MM.1S (cell line): ENCODE measurements at regions not wholly inside any gene's neighbourhood (a gene's known extent, or its start where the extent isn't known, plus 50 kb on each side); places are given as distances from the start of the nearest gene placed in this dataset.

ENCODE experiments used
- DNase-seq: peaks from one replicate; pipeline ENCODE4 v3.0.0-alpha.2; 2015
- H2AFZ ChIP-seq: fragments of 300-600 bp; sonication (generic); 2 replicates; pipeline ENCODE4 v1.6.0; 2016; ENCODE audit warnings: antibody characterized with exemption, low read length
- H3F3A ChIP-seq: fragments of 300-600 bp; sonication (generic); 2 replicates; pipeline ENCODE4 v1.6.1; 2016; ENCODE audit warnings: mild to moderate bottlenecking, antibody characterized with exemption, low read length, moderate library complexity, mixed read lengths; ENCODE audit not compliant: insufficient read depth
- H3K27ac ChIP-seq: fragments of 300-600 bp; sonication (generic); 2 replicates; pipeline ENCODE4 v1.5.1; 2016; ENCODE audit warnings: mild to moderate bottlenecking, low read length
- H3K27me3 ChIP-seq: fragments of 300-600 bp; sonication (generic); replicated peaks from 2 replicates; pipeline ENCODE4 v1.6.0; 2016; ENCODE audit warnings: low read length; ENCODE audit not compliant: insufficient read depth
- H3K36me3 ChIP-seq: fragments of 300-600 bp; sonication (generic); replicated peaks from 2 replicates; pipeline ENCODE4 v1.6.1; 2016; ENCODE audit warnings: mild to moderate bottlenecking, low read length, mixed read lengths; ENCODE audit not compliant: insufficient read depth
- H3K4me1 ChIP-seq: fragments of 300-600 bp; sonication (generic); 2 replicates; pipeline ENCODE4 v1.6.1; 2016; ENCODE audit warnings: low read length, mixed read lengths
- H3K4me2 ChIP-seq: fragments of 300-600 bp; sonication (generic); 2 replicates; pipeline ENCODE4 v1.6.0; 2016; ENCODE audit warnings: low read depth, low read length
- H3K4me3 ChIP-seq: fragments of 300-600 bp; sonication (generic); 2 replicates; pipeline ENCODE4 v1.5.1; 2016; ENCODE audit warnings: low read length, mixed read lengths
- H3K79me2 ChIP-seq: fragments of 300-600 bp; sonication (generic); 2 replicates; pipeline ENCODE4 v1.6.1; 2016; ENCODE audit warnings: mixed run types, low read length, mixed read lengths
- H3K9ac ChIP-seq: fragments of 300-600 bp; sonication (generic); 2 replicates; pipeline ENCODE4 v1.6.1; 2016; ENCODE audit warnings: low read length, mixed read lengths
- H3K9me2 ChIP-seq: fragments of 300-600 bp; sonication (generic); replicated peaks from 2 replicates; pipeline ENCODE4 v1.6.1; 2016; ENCODE audit warnings: mild to moderate bottlenecking, low read length, mixed read lengths; ENCODE audit not compliant: insufficient read depth
- H3K9me3 ChIP-seq: fragments of 300-600 bp; sonication (generic); replicated peaks from 2 replicates; pipeline ENCODE4 v1.6.1; 2016; ENCODE audit warnings: mild to moderate bottlenecking, low read length, mixed read lengths; ENCODE audit not compliant: insufficient read depth
- H4K20me1 ChIP-seq: fragments of 300-600 bp; sonication (generic); 2 replicates; pipeline ENCODE4 v1.6.1; 2016; ENCODE audit warnings: mild to moderate bottlenecking, low read length, moderate library complexity, mixed read lengths; ENCODE audit not compliant: insufficient read depth
- EZH2 ChIP-seq: fragments of 300-600 bp; sonication (generic); optimal IDR thresholded peaks from 2 replicates; pipeline ENCODE3; 2017; ENCODE audit warnings: low read depth, mild to moderate bottlenecking, antibody characterized with exemption, low read length, mixed read lengths
- EZH2phosphoT487 ChIP-seq: fragments of 300-600 bp; sonication (generic); IDR thresholded peaks from 2 replicates; pipeline ENCODE4 v1.6.1; 2018; ENCODE audit warnings: antibody characterized with exemption, low read length
- TF ChIP-seq, protein P1 (sequence below): fragments of 300-600 bp; sonication (generic); IDR thresholded peaks from 2 replicates; pipeline ENCODE4 v1.5.1; 2016; ENCODE audit warnings: antibody characterized with exemption, low read length, mixed read lengths

DNA sequence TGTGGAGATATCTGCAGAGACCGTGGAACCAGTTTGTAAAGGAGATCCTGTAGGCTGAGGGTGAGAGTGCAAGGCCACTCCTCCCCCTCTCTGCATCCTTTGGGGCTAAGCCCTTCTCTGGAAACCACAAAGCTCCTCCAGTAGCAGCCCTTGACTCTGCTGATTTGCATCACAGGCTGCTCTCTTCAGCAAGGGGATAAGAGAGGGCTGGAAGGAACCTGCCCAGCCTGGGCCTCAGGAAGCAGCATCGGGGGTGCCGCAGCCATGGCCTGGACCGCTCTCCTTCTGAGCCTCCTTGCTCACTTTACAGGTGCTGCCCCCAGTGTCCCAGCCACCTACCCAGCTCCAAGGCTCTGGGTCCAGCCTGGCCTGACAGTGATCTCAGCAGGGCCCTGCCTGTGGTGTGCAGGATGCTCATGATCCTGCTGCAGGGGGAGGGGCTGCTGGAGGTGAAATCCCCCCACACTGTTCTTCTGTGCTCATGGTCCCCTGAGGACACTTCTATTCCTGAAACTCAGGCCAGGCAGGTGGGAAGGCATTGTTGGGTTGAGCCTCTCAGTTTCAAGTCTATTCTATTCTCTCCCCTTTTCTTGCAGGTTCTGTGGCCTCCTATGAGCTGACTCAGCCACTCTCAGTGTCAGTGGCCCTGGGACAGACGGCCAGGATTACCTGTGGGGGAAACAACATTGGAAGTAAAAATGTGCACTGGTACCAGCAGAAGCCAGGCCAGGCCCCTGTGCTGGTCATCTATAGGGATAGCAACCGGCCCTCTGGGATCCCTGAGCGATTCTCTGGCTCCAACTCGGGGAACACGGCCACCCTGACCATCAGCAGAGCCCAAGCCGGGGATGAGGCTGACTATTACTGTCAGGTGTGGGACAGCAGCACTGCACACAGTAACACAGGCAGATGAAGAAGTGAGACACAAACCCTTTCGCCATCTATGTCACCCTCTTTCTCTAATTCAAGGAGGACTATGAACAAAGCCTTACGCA is 68.5 kb upstream of the IGLL5 start:
- no peaks in the 10 kb centered on the region for H4K20me1 ChIP-seq
- TF ChIP-seq EZH2phosphoT487 (no peak), EZH2 (no peak)
- TF ChIP-seq, protein P1, sequence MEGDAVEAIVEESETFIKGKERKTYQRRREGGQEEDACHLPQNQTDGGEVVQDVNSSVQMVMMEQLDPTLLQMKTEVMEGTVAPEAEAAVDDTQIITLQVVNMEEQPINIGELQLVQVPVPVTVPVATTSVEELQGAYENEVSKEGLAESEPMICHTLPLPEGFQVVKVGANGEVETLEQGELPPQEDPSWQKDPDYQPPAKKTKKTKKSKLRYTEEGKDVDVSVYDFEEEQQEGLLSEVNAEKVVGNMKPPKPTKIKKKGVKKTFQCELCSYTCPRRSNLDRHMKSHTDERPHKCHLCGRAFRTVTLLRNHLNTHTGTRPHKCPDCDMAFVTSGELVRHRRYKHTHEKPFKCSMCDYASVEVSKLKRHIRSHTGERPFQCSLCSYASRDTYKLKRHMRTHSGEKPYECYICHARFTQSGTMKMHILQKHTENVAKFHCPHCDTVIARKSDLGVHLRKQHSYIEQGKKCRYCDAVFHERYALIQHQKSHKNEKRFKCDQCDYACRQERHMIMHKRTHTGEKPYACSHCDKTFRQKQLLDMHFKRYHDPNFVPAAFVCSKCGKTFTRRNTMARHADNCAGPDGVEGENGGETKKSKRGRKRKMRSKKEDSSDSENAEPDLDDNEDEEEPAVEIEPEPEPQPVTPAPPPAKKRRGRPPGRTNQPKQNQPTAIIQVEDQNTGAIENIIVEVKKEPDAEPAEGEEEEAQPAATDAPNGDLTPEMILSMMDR, result no peak
- peak overlapping the region; percentile 87 for H3K4me2 ChIP-seq
- no peaks in the 10 kb centered on the region for H3K27me3 ChIP-seq
- no peaks in the 10 kb centered on the region for H3K36me3 ChIP-seq
- no peak overlapping the region for H2AFZ ChIP-seq
- peaks cover 29% of the 10 kb centered on the region for H3K79me2 ChIP-seq
- H3F3A ChIP-seq, result peaks cover 29% of the 10 kb centered on the region
- no peaks in the 10 kb centered on the region for H3K9me3 ChIP-seq
- peak; percentile 81 for DNase-seq
- H3K9me2 ChIP-seq, result no peaks in the 10 kb centered on the region
- H3K4me1 ChIP-seq, result peaks cover 83% of the 10 kb centered on the region
- H3K4me3 ChIP-seq, result peak overlapping the region; percentile 31; the same call in 1 of the 2 replicates
- peak overlapping the region; percentile 99 for H3K27ac ChIP-seq
- H3K9ac ChIP-seq, result peak overlapping the region; percentile 64

DNA sequence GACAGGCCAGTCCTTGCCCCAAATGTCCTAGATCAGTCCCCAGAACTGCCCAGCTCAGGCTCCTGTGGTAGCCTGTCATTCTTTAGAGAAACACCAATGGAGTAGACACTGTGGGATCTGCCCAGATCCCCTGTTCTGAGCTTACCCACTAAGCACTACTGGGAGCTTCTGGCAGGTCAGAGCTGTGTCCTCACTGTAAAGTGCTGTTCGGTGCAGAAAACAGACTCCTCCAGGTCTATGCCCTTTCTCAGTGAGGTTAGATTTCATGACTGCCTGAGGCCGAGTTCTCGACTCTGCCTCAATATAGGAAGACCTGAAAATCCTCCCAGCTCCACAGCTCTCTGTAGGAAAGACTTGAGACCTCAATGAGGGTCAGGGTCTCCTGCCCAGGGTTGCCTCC is 67.5 kb upstream of the IGLL5 start:
- Histone ChIP-seq H3K4me1 (peaks cover 92% of the 10 kb centered on the region), H4K20me1 (no peaks in the 10 kb centered on the region), H3F3A (peaks cover 29% of the 10 kb centered on the region), H3K4me2 (peak overlapping the region; percentile 87), H2AFZ (no peak overlapping the region), H3K27ac (peak overlapping the region; percentile 99), H3K79me2 (peaks cover 38% of the 10 kb centered on the region), H3K4me3 (no peak overlapping the region), H3K36me3 (no peaks in the 10 kb centered on the region), H3K9me2 (no peaks in the 10 kb centered on the region), H3K9me3 (no peaks in the 10 kb centered on the region), H3K9ac (peak overlapping the region; percentile 64), H3K27me3 (no peaks in the 10 kb centered on the region)
- peak; percentile 51 for DNase-seq
- no peak for TF ChIP-seq EZH2
- TF ChIP-seq, protein P1, result no peak
- no peak for TF ChIP-seq EZH2phosphoT487

DNA sequence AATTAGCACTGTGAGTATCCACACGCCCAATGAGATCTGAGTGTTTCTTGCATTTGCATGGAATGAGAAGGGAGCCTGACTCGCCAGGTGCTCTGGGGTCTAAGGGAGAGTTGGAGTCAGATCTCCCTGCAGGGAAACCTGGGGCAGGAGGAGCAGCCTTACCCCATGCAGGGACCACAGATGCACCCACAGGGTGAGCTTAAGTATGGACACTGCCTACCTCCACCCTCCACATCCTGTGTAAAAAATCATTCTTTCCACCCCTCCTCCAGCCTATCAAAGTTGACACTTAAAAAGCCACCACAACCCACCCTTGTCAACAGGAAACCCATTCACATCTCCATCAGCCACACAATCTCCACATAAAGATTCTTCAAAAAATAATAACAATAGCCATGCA is 67.0 kb upstream of the IGLL5 start:
- no peaks in the 10 kb centered on the region for H3K9me2 ChIP-seq
- no peak overlapping the region for H3K4me3 ChIP-seq
- peaks cover 29% of the 10 kb centered on the region for H3F3A ChIP-seq
- H3K9me3 ChIP-seq, result no peaks in the 10 kb centered on the region
- peaks cover 92% of the 10 kb centered on the region for H3K4me1 ChIP-seq
- H4K20me1 ChIP-seq, result no peaks in the 10 kb centered on the region
- H3K27ac ChIP-seq, result peak overlapping the region; percentile 99
- no peaks in the 10 kb centered on the region for H3K36me3 ChIP-seq
- H2AFZ ChIP-seq, result no peak overlapping the region
- peaks cover 43% of the 10 kb centered on the region for H3K79me2 ChIP-seq
- H3K27me3 ChIP-seq, result no peaks in the 10 kb centered on the region
- TF ChIP-seq EZH2phosphoT487 (no peak), EZH2 (no peak)
- TF ChIP-seq, protein P1, result no peak
- H3K9ac ChIP-seq, result peak overlapping the region; percentile 64; the same call in 1 of the 2 replicates
- DNase-seq, result peak; percentile 13
- peak overlapping the region; percentile 87; the same call in 1 of the 2 replicates for H3K4me2 ChIP-seq
